ENCODE measurements at regions not wholly inside any gene's neighbourhood (a gene's known extent, or its start where the extent isn't known, plus 50 kb on each side); places are given as distances from the start of the nearest gene placed in this dataset.

- TF ChIP-seq REST (IDR thresholded peaks at IDR 0.05; ENCODE audit: insufficient read depth in 1 of 2, low read depth in 2 of 2, low read length in 2 of 2) = no peak
- TF ChIP-seq POLR2AphosphoS5 (IDR thresholded peaks at IDR 0.05; ENCODE audit: low read depth, low read length) = no peak
- no peak for TF ChIP-seq TAF1 (IDR thresholded peaks at IDR 0.05; ENCODE audit: borderline replicate concordance, insufficient read depth, low read length)
Observed at GRCh38 chr4:100129774-100130173, 60.5 kb downstream of the DDIT4L start.

All from PFSK-1 (cell line).